AG09309 (cell line): ENCODE measurements at regions not wholly inside any gene's neighbourhood (a gene's known extent, or its start where the extent isn't known, plus 50 kb on each side); places are given as distances from the start of the nearest gene placed in this dataset.

Experiments
- DNase-seq: peaks from one replicate; pipeline ENCODE4 v3.0.0-alpha.2; 2010; ENCODE audit warnings: low read depth
- H3K4me3 ChIP-seq: 2 replicates; pipeline ENCODE4 v1.5.1; 2011; ENCODE audit warnings: mild to moderate bottlenecking, low read depth, low read length, moderate library complexity; ENCODE audit not compliant: control insufficient read depth
- TF ChIP-seq, protein P1 (sequence below): IDR thresholded peaks from 2 replicates; pipeline ENCODE4 v1.5.1; 2011; ENCODE audit warnings: mild to moderate bottlenecking, low read depth, low read length, inconsistent platforms; ENCODE audit not compliant: insufficient read depth, control insufficient read depth; ENCODE audit errors: missing control alignments

GRCh38 chr14:62329427-62329826 is 567.2 kb downstream of the SNAPC1 start:
- TF ChIP-seq, protein P1, sequence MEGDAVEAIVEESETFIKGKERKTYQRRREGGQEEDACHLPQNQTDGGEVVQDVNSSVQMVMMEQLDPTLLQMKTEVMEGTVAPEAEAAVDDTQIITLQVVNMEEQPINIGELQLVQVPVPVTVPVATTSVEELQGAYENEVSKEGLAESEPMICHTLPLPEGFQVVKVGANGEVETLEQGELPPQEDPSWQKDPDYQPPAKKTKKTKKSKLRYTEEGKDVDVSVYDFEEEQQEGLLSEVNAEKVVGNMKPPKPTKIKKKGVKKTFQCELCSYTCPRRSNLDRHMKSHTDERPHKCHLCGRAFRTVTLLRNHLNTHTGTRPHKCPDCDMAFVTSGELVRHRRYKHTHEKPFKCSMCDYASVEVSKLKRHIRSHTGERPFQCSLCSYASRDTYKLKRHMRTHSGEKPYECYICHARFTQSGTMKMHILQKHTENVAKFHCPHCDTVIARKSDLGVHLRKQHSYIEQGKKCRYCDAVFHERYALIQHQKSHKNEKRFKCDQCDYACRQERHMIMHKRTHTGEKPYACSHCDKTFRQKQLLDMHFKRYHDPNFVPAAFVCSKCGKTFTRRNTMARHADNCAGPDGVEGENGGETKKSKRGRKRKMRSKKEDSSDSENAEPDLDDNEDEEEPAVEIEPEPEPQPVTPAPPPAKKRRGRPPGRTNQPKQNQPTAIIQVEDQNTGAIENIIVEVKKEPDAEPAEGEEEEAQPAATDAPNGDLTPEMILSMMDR = no peak
- DNase-seq = no peak
- no peak overlapping the region for H3K4me3 ChIP-seq

- TF ChIP-seq, protein P1 = no peak
These were observed 585.4 kb downstream of the SNAPC1 start for GRCh38 chr14:62347562-62348011.

DNA sequence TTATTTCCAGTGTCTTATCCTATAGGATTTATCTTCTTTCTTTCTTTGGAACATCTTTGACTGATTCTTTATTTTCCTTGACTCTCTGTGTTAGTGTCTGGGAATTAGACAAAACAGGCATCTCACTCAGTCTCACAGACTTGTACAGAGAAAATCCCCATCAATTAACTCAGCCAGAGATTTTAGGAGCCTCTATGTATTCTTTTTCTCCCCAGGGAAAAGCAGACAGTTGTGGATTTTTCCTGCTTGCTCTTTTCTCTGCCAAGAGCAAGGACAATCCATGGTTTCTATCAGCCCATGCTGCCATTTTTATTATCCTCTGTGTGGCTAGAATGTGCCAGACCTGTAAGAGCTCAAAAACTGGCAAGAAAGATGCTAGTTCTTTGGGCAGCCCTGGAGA is 595.1 kb downstream of the SNAPC1 start:
- TF ChIP-seq, protein P1 = no peak
- H3K4me3 ChIP-seq = no peak overlapping the region
- no peak for DNase-seq

More at GRCh38 chr14:62347562-62348011, 585.4 kb downstream of the SNAPC1 start:
- DNase-seq = no peak
- H3K4me3 ChIP-seq = no peak overlapping the region

- TF ChIP-seq, protein P1 = no peak
- DNase-seq = no peak
- H3K4me3 ChIP-seq = no peak overlapping the region
These were observed 601.9 kb downstream of the SNAPC1 start for GRCh38 chr14:62364161-62364560.

GRCh38 chr14:62364800-62365280 is 602.6 kb downstream of the SNAPC1 start:
- H3K4me3 ChIP-seq = no peak overlapping the region
- DNase-seq = no peak
- TF ChIP-seq, protein P1 = no peak

GRCh38 chr14:62369919-62370560 is 607.8 kb downstream of the SNAPC1 start:
- DNase-seq = no peak
- no peak overlapping the region for H3K4me3 ChIP-seq
- TF ChIP-seq, protein P1 = no peak
